Left renal pelvis (tissue), 4 donors: ENCODE measurements at regions not wholly inside any gene's neighbourhood (a gene's known extent, or its start where the extent isn't known, plus 50 kb on each side); places are given as distances from the start of the nearest gene placed in this dataset.

ENCODE experiments used
- DNase-seq, 4 donors: peaks; one replicate each; pipeline ENCODE4 v3.0.0-alpha.2; 2013; ENCODE audit warnings: low read depth in 4 of 4, low spot score in 3 of 4

- no peak for DNase-seq
Observed at GRCh38 chr13:48761256-48761655, 107.5 kb downstream of the CYSLTR2 start.

GRCh38 chr13:48769107-48769704 lies 115.5 kb downstream of the CYSLTR2 start:
- peak; percentile 50 to 67 (median 58) for DNase-seq

- no peak for DNase-seq
Observed at GRCh38 chr13:48770372-48770771, 116.6 kb downstream of the CYSLTR2 start.

- DNase-seq: no peak
Observed at GRCh38 chr13:48772908-48773307, 119.2 kb downstream of the CYSLTR2 start.

- DNase-seq: no peak
Observed at GRCh38 chr13:48773531-48774275, 120.0 kb downstream of the CYSLTR2 start.

GRCh38 chr13:48775285-48775684 lies 121.6 kb downstream of the CYSLTR2 start:
- DNase-seq: no peak

GRCh38 chr13:48775804-48776203 lies 122.1 kb downstream of the CYSLTR2 start:
- DNase-seq: no peak

- DNase-seq: no peak
Observed at GRCh38 chr13:48776401-48776800, 122.7 kb downstream of the CYSLTR2 start.

GRCh38 chr13:48778610-48779009 lies 124.9 kb downstream of the CYSLTR2 start:
- no peak for DNase-seq

- no peak for DNase-seq
Observed at GRCh38 chr13:48780713-48781341, 127.1 kb downstream of the CYSLTR2 start.

GRCh38 chr13:48782429-48782840 lies 128.7 kb downstream of the CYSLTR2 start:
- no peak for DNase-seq

GRCh38 chr13:48783181-48783630 lies 129.5 kb downstream of the CYSLTR2 start:
- no peak for DNase-seq

GRCh38 chr13:48783695-48784230 lies 130.0 kb downstream of the CYSLTR2 start:
- DNase-seq: no peak

- no peak for DNase-seq
Observed at GRCh38 chr13:48784916-48785548, 131.3 kb downstream of the CYSLTR2 start.

- no peak for DNase-seq
Observed at GRCh38 chr13:48790199-48790598, 136.5 kb downstream of the CYSLTR2 start.

- DNase-seq: no peak
Observed at GRCh38 chr13:48790966-48791365, 137.2 kb downstream of the CYSLTR2 start.

- no peak for DNase-seq
Observed at GRCh38 chr13:48797127-48797526, 143.4 kb downstream of the CYSLTR2 start.

- DNase-seq: no peak
Observed at GRCh38 chr13:48797761-48798160, 144.0 kb downstream of the CYSLTR2 start.

GRCh38 chr13:48798180-48798579 lies 144.5 kb downstream of the CYSLTR2 start:
- no peak for DNase-seq

GRCh38 chr13:48801255-48801654 lies 147.5 kb downstream of the CYSLTR2 start:
- DNase-seq: no peak
